Uterus (tissue), 2 donors: ENCODE measurements at regions not wholly inside any gene's neighbourhood (a gene's known extent, or its start where the extent isn't known, plus 50 kb on each side); places are given as distances from the start of the nearest gene placed in this dataset.

Experiments
- POLR2A ChIP-seq, 2 donors: fragments of 450-650 bp; IDR thresholded peaks; one replicate each; pipeline ENCODE4 v1.6.1; 2016; ENCODE audit warnings: antibody characterized with exemption in 2 of 2, mild to moderate bottlenecking in 1 of 2, moderate library complexity in 1 of 2
- TF ChIP-seq, protein P1 (sequence below), 4 experiments: fragments of 200-600 bp in 2 of 4; fragments of 450-650 bp in 2 of 4; sonication (generic) in 2 of 4; IDR thresholded peaks; one replicate each; pipeline ENCODE4 v1.5.1; 2016 to 2019; ENCODE audit warnings: antibody characterized with exemption in 4 of 4, mild to moderate bottlenecking in 2 of 4, moderate library complexity in 1 of 4

DNA sequence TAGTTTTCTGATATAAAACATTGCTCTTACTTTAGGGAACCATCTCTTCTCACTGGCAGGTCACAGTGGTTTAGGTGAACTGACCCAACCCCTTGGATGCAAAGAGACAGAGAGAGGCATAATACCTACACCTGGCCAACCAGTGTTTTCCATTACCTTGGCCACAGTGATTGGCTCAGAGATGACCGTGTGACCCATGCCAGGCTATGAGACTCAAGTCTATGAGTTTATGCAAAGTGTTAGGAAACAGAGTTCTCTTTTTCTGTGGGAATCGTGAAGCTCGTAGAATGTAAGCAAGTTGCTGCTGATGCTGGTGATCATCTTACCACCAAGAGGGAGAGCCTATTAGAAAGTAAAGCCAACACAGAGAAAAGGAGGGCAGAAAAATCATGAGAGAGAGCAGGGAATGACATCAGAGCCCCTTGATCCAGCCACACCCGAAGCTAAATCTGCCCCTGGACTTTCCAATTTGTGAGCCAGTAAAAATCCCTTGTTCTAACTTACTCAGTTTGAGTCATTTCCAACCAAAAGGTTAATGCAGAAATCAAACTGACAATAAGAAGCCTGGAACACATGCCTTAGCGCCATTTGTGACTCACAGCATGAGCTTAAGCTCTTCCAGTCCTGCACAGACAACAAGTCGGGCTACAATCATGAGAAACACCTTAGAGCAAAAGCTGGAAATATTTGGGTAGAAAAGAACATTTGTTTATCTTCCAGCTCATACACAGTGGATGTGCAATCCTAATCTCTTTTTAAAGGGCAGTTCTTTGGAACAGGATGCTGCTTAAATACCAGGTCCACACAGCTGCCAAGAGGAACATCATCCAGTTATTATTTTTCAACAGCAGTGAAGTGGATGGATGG is 81.3 kb upstream of the KAZN start:
- TF ChIP-seq POLR2A (IDR thresholded peaks at IDR 0.05), result no peak
- TF ChIP-seq, protein P1, sequence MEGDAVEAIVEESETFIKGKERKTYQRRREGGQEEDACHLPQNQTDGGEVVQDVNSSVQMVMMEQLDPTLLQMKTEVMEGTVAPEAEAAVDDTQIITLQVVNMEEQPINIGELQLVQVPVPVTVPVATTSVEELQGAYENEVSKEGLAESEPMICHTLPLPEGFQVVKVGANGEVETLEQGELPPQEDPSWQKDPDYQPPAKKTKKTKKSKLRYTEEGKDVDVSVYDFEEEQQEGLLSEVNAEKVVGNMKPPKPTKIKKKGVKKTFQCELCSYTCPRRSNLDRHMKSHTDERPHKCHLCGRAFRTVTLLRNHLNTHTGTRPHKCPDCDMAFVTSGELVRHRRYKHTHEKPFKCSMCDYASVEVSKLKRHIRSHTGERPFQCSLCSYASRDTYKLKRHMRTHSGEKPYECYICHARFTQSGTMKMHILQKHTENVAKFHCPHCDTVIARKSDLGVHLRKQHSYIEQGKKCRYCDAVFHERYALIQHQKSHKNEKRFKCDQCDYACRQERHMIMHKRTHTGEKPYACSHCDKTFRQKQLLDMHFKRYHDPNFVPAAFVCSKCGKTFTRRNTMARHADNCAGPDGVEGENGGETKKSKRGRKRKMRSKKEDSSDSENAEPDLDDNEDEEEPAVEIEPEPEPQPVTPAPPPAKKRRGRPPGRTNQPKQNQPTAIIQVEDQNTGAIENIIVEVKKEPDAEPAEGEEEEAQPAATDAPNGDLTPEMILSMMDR (IDR thresholded peaks at IDR 0.05), result no peak
